Panc1 (cell line): ENCODE measurements at regions not wholly inside any gene's neighbourhood (a gene's known extent, or its start where the extent isn't known, plus 50 kb on each side); places are given as distances from the start of the nearest gene placed in this dataset.

Experiments
- POLR2AphosphoS5 ChIP-seq: IDR thresholded peaks from 2 replicates; pipeline ENCODE4 v1.6.1; 2012; ENCODE audit warnings: mild to moderate bottlenecking, low read depth, low read length, moderate library complexity
- SIN3A ChIP-seq: IDR thresholded peaks from 2 replicates; pipeline ENCODE4 v1.6.1; 2012; ENCODE audit warnings: low read depth, mild to moderate bottlenecking, low read length, moderate library complexity, borderline replicate concordance; ENCODE audit not compliant: insufficient read depth

GRCh38 chr1:86289161-86289560, 107.0 kb downstream of the ODF2L start:
- TF ChIP-seq POLR2AphosphoS5 (no peak), SIN3A (no peak)
